ENCODE measurements at regions not wholly inside any gene's neighbourhood (a gene's known extent, or its start where the extent isn't known, plus 50 kb on each side); places are given as distances from the start of the nearest gene placed in this dataset.
"Not testable (repeated sequence)": the region's sequence is repeated elsewhere in the genome, so short reads cannot be mapped to it uniquely, and the experiment has no call there.

GRCh38 chr9:88905506-88905905, 85.8 kb upstream of the S1PR3 start:
- Histone ChIP-seq H3K36me3 (ENCODE audit: insufficient read depth in 1 of 2, low read depth in 1 of 2) (no peaks in the 10 kb centered on the region), H3K4me1 (no peaks in the 10 kb centered on the region), H3K9me3 (no peaks in the 10 kb centered on the region), H3K27me3 (ENCODE audit: insufficient read depth in 3 of 3, low read length in 2 of 3) (no peaks in the 10 kb centered on the region), H3K4me3 (no peak overlapping the region), H3K27ac (no peak overlapping the region)
- whole genome bisulfite sequencing, 3 donors, result 74 to 85% (median 81%) methylated on average over 2 of the region's 2 CpGs
- no peak for ATAC-seq
- no peak for TF ChIP-seq CTCF (IDR thresholded peaks at IDR 0.05)
- intact Hi-C loops (cut with DNase I), result no loop called here
- DNase-seq, result no peak

DNA sequence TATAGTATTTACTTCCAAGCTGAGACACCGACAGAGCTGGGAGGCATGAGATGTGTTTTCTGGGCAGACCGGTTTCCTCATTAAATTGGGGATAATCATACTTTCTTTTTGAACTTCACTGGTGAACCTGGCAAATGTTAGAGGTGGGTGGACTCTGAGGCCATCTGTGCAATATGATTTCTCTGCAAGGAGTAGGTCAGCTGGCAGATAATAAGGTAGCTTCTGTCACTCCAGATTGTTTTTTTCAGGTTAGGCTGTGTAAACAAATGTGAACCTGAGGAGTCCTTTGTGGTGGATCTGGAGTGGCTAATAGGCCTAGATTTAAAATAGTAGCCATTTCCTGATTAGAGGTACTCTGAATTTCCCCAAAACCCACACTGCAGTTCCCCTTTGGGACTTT, 75.4 kb upstream of the S1PR3 start:
- Histone ChIP-seq H3K4me1 (no peaks in the 10 kb centered on the region), H3K4me3 (no peak overlapping the region), H3K27ac (no peak overlapping the region), H3K27me3 (ENCODE audit: insufficient read depth in 3 of 3, low read length in 2 of 3) (no peaks in the 10 kb centered on the region), H3K36me3 (ENCODE audit: insufficient read depth in 1 of 2, low read depth in 1 of 2) (no peaks in the 10 kb centered on the region), H3K9me3 (no peaks in the 10 kb centered on the region)
- intact Hi-C loops (cut with DNase I), result no loop called here
- ATAC-seq (no peak), DNase-seq (no peak)
- 50 to 81% (median 61%) methylated on average over 2 of the region's 2 CpGs for WGBS, 3 donors
- TF ChIP-seq CTCF (IDR thresholded peaks at IDR 0.05), result no peak

DNA sequence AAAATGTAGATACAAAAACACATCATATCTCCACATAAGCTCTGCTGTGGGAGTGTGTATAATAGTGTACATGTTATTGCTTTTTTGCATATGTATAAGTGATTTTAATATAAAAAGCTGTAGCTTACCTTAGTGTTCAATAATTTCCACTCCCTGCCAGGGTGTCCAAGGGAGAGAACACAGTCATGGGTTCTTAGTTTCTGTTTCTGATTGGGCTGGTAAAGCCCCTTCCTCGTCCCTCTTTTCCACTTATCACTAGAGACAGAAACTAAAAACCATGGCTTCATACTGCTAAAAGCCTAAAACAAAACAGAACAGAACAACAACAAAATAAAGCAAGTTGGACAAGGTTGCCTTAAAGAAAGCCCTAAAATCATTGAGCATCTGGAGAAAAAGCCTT, 74.4 kb upstream of the S1PR3 start:
- WGBS, 3 donors, result 0 to 38% (median 28%) methylated on average over 1 of the region's 1 CpG
- intact Hi-C loops (cut with DNase I), result no loop called here
- Histone ChIP-seq H3K27ac (no peak overlapping the region), H3K4me1 (no peaks in the 10 kb centered on the region), H3K36me3 (ENCODE audit: insufficient read depth in 1 of 2, low read depth in 1 of 2) (no peaks in the 10 kb centered on the region), H3K9me3 (no peaks in the 10 kb centered on the region), H3K4me3 (no peak overlapping the region), H3K27me3 (ENCODE audit: insufficient read depth in 3 of 3, low read length in 2 of 3) (no peaks in the 10 kb centered on the region)
- TF ChIP-seq CTCF (IDR thresholded peaks at IDR 0.05), result no peak
- DNase-seq, result no peak
- ATAC-seq, result no peak

DNA sequence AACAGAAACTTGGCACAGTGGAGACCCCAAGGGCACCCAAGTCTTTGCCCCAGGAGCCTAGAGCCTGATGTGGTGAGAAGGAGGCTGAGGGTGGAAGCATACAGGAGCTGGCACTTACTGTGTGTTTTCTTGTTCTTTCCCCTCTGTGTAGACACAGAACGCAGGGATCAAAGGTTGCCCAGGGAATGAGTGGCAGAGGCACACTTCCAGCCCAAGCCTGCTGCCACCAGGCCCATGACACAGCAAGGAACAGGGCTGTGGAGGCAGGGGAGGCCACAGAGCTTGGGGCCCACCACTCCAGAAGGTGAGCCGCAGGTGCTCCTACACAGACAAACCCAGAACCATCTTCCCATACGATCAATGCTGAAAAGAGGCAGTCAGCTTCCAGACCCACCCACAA, 73.9 kb upstream of the S1PR3 start:
- no peak for TF ChIP-seq CTCF (IDR thresholded peaks at IDR 0.05)
- intact Hi-C loops (cut with DNase I), result no loop called here
- ATAC-seq, result no peak
- no peaks in the 10 kb centered on the region for H3K4me1 ChIP-seq
- no peak overlapping the region for H3K27ac ChIP-seq
- H3K4me3 ChIP-seq, result no peak overlapping the region
- no peaks in the 10 kb centered on the region for H3K27me3 ChIP-seq (ENCODE audit: insufficient read depth in 3 of 3, low read length in 2 of 3)
- H3K36me3 ChIP-seq (ENCODE audit: insufficient read depth in 1 of 2, low read depth in 1 of 2), result no peaks in the 10 kb centered on the region
- no peaks in the 10 kb centered on the region for H3K9me3 ChIP-seq
- no peak for DNase-seq
- 89 to 92% (median 91%) methylated on average over 3 of the region's 3 CpGs for WGBS, 3 donors

DNA sequence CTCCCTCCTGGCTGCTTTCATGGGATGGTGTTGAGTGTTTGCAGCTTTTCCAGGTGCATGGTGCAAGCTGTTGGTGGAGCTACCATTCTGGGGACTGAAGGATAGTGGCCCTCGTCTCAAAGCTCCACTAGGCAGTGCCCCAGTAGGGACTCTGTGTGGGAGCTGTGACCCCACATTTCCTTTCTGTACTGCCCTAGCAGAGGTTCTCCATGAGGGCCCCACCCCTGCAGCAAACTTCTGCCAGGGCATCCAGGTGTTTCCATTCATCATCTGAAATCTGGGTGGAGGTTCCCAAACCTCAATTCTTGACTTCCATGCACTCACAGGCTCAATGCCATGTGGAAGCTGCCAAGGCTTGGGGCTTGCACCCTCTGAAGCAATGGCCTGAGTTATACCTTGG, 72.7 kb upstream of the S1PR3 start:
- 80 to 94% (median 85%) methylated on average over 1 of the region's 1 CpG for WGBS, 3 donors
- H3K4me1 ChIP-seq; H3K4me3 ChIP-seq; H3K9me3 ChIP-seq; intact Hi-C loops (cut with DNase I); DNase-seq; ATAC-seq; H3K27me3 ChIP-seq (ENCODE audit: insufficient read depth in 3 of 3, low read length in 2 of 3); H3K27ac ChIP-seq; H3K36me3 ChIP-seq (ENCODE audit: insufficient read depth in 1 of 2, low read depth in 1 of 2): not testable (repeated sequence)
